HepG2 (cell line): ENCODE measurements at regions not wholly inside any gene's neighbourhood (a gene's known extent, or its start where the extent isn't known, plus 50 kb on each side); places are given as distances from the start of the nearest gene placed in this dataset.

Source experiments
- CEBPB ChIP-seq: IDR thresholded peaks from 2 replicates; pipeline ENCODE4 v1.6.1; 2011; ENCODE audit warnings: low read depth, low read length, improper control_type of control experiment, borderline replicate concordance
- CTCF ChIP-seq: sonication (generic); formaldehyde crosslinking; IDR thresholded peaks from 2 replicates; pipeline ENCODE4 v1.5.0; 2020; ENCODE audit warnings: mild to moderate bottlenecking, missing genetic modification reagents, moderate library complexity
- JUND ChIP-seq: sonication (generic); formaldehyde crosslinking; IDR thresholded peaks from 2 replicates; pipeline ENCODE4 v1.8.0; 2022; ENCODE audit warnings: mild to moderate bottlenecking, missing genetic modification reagents
- KDM1A ChIP-seq: IDR thresholded peaks from 2 replicates; pipeline ENCODE4 v1.6.1; 2016; ENCODE audit warnings: missing compliant biosample characterization
- MYNN ChIP-seq: sonication (generic); formaldehyde crosslinking; IDR thresholded peaks from 2 replicates; pipeline ENCODE4 v1.4.0; 2020; ENCODE audit warnings: mild to moderate bottlenecking, low read depth, missing genetic modification reagents
- PHF5A ChIP-seq: IDR thresholded peaks from one replicate; pipeline ENCODE4 v1.6.1; 2018; ENCODE audit warnings: low read depth, missing genetic modification reagents; ENCODE audit not compliant: unreplicated experiment
- ZNF530 ChIP-seq: sonication (generic); formaldehyde crosslinking; IDR thresholded peaks from 2 replicates; pipeline ENCODE4 v1.5.0; 2020; ENCODE audit warnings: low read depth, mild to moderate bottlenecking, missing genetic modification reagents
- ZNF577 ChIP-seq: sonication (generic); formaldehyde crosslinking; IDR thresholded peaks from 2 replicates; pipeline ENCODE4 v1.4.0; 2020; ENCODE audit warnings: mild to moderate bottlenecking, low read depth, missing genetic modification reagents, borderline replicate concordance
- ZNF713 ChIP-seq: sonication (generic); formaldehyde crosslinking; IDR thresholded peaks from 2 replicates; pipeline ENCODE4 v1.4.0; 2020; ENCODE audit warnings: mild to moderate bottlenecking, missing genetic modification reagents

DNA sequence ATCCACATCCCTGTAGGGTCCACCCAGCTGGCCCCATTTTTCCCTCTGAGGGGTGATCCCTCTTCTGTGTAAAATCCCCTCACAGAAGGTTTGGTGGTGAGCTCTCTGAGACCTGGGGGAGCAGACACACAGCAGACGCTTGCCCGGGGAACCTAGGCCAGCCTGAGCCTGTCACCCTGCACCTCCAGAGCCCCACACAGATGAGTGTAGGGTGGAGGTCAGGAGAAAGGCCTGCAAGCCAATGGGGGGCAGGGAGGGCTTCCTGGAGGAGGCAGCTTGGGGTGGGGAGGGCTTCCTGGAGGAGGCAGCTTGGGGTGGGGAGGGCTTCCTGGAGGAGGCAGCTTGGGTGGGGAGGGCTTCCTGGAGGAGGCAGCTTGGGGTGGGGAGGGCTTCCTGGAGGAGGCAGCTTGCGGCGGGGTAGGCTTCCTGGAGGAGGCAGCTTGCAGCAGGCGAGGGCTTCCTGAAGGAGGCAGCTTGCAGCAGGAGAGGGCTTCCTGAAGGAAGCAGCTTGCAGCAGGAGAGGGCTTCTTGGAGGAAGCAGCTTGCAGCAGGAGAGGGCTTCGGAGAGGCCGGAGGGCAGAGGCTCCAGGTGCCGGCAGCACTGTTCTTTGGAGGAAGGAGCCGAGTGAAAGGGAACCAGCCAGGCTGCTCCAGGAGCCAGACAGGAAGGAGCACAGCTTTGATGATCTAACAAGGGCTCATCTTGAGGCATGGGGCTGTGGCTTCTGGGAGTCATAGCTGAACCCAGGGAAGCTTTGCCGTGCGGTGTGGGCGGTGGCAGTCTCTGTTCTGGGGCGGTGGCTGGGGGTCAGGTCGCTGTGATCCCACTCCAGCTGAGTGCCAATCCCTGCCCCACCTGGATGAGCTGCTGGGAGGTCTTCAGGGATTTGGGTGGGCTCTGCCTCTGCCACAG lies 83.7 kb upstream of the ZNF469 start:
- TF ChIP-seq PHF5A (CRISPR knock-in tag) (no peak), MYNN (CRISPR knock-in tag) (no peak), ZNF577 (CRISPR knock-in tag) (no peak), ZNF530 (no peak), CEBPB (no peak), ZNF713 (CRISPR knock-in tag) (no peak), JUND (CRISPR knock-in tag) (no peak), KDM1A (CRISPR knock-in tag) (no peak), CTCF (CRISPR knock-in tag) (no peak)
